Fibroblast of upper back skin (primary cell): ENCODE measurements at regions not wholly inside any gene's neighbourhood (a gene's known extent, or its start where the extent isn't known, plus 50 kb on each side); places are given as distances from the start of the nearest gene placed in this dataset.
A peak's percentile ranks its signal among the peaks of the same experiment; 100 is the strongest.
"Not testable (repeated sequence)": the region's sequence is repeated elsewhere in the genome, so short reads cannot be mapped to it uniquely, and the experiment has no call there.

Experiments used
- DNase-seq: peaks from one replicate; pipeline ENCODE4 v3.0.0-alpha.2; 2013

GRCh38 chr6:153984811-153985210 is 54.2 kb upstream of the OPRM1 start:
- no peak for DNase-seq

GRCh38 chr6:153980171-153980570 is 58.9 kb upstream of the OPRM1 start:
- DNase-seq = no peak

- DNase-seq = not testable (repeated sequence)
Observed at GRCh38 chr6:153978911-153979548, 60.0 kb upstream of the OPRM1 start.

GRCh38 chr6:153976921-153977693 is 61.9 kb upstream of the OPRM1 start:
- DNase-seq = peak; percentile 14

GRCh38 chr6:153966001-153966400 is 73.0 kb upstream of the OPRM1 start:
- DNase-seq = peak; percentile 40

- DNase-seq = no peak
Observed at GRCh38 chr6:153963352-153963751, 75.7 kb upstream of the OPRM1 start.

- no peak for DNase-seq
Observed at GRCh38 chr6:153962555-153962954, 76.5 kb upstream of the OPRM1 start.

- no peak for DNase-seq
Observed at GRCh38 chr6:153960741-153961140, 78.3 kb upstream of the OPRM1 start.

- peak; percentile 41 for DNase-seq
Observed at GRCh38 chr6:153960281-153960680, 78.8 kb upstream of the OPRM1 start.

GRCh38 chr6:153959276-153959675 is 79.8 kb upstream of the OPRM1 start:
- DNase-seq = no peak

GRCh38 chr6:153958860-153959259 is 80.2 kb upstream of the OPRM1 start:
- DNase-seq = no peak

- no peak for DNase-seq
Observed at GRCh38 chr6:153957394-153957793, 81.6 kb upstream of the OPRM1 start.

GRCh38 chr6:153956808-153957207 is 82.2 kb upstream of the OPRM1 start:
- DNase-seq = peak; percentile 77

GRCh38 chr6:153949616-153950015 is 89.4 kb upstream of the OPRM1 start:
- peak; percentile 61 for DNase-seq

- DNase-seq = peak; percentile 11
Observed at GRCh38 chr6:153947808-153948447, 91.1 kb upstream of the OPRM1 start.

- no peak for DNase-seq
Observed at GRCh38 chr6:153944201-153944600, 94.8 kb upstream of the OPRM1 start.

GRCh38 chr6:153942361-153942760 is 96.7 kb upstream of the OPRM1 start:
- no peak for DNase-seq

GRCh38 chr6:153941768-153942167 is 97.3 kb upstream of the OPRM1 start:
- no peak for DNase-seq

GRCh38 chr6:153938876-153939275 is 100.2 kb upstream of the OPRM1 start:
- DNase-seq = no peak

- no peak for DNase-seq
Observed at GRCh38 chr6:153931431-153931830, 107.6 kb upstream of the OPRM1 start.

GRCh38 chr6:153927867-153928266 is 111.2 kb upstream of the OPRM1 start:
- DNase-seq = no peak

GRCh38 chr6:153898360-153899059 is 140.5 kb upstream of the OPRM1 start:
- no peak for DNase-seq

- DNase-seq = no peak
Observed at GRCh38 chr6:153882411-153882810, 156.6 kb upstream of the OPRM1 start.
